ENCODE measurements at regions not wholly inside any gene's neighbourhood (a gene's known extent, or its start where the extent isn't known, plus 50 kb on each side); places are given as distances from the start of the nearest gene placed in this dataset.

DNA sequence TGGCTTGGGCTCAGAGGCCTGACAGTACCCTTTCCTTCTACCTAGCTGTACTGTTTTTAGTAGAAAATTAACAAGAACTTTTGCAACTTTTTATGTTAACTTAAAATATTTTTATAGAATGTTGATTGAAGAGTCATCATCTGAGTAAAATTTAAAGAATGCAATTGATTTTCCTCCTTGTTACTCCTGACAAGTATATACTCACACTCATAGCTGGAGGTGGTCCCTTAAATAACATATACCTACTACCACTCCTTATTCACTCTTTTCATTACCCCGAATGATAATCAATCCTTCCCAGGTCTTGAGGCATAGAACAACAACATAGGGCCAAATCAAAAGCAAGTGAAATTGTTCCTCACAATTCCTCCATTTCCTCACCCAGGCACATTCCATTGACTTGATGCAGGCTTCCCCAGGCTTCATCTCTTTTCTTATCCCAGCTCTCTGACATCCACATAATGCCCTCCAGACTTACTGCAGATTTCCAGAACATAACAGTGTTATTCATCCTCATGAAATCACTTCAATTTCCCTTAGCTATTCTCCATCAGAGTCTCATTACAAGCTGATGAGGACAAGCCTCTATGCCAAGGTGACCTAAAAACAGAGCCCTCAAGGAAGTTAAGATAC is 73.2 kb upstream of the ANXA10 start:
- no peaks in the 10 kb centered on the region for H3K36me3 ChIP-seq (ENCODE audit: insufficient read depth, low read length)
- DNase-seq (ENCODE audit: insufficient read length, low spot score, missing footprints): peak; percentile 54
- no peaks in the 10 kb centered on the region for H3K79me2 ChIP-seq (ENCODE audit: insufficient read depth, low read length)
- H4K20me1 ChIP-seq (ENCODE audit: insufficient read depth, low read length): no peaks in the 10 kb centered on the region
- H3K4me3 ChIP-seq (ENCODE audit: insufficient read depth, low read length): no peak overlapping the region
- no peaks in the 10 kb centered on the region for H3K27me3 ChIP-seq (ENCODE audit: insufficient read depth, low read length)
- H3K27ac ChIP-seq (ENCODE audit: low read depth, low read length): peak overlapping the region; percentile 40
- H3K4me1 ChIP-seq (ENCODE audit: insufficient read depth, low read length): peaks cover 10% of the 10 kb centered on the region
- peaks cover 2% of the 10 kb centered on the region for H3K9me3 ChIP-seq (ENCODE audit: low read depth, low read length)
- H2AFZ ChIP-seq (ENCODE audit: low read length): no peak overlapping the region
- no peak overlapping the region for H3K4me2 ChIP-seq (ENCODE audit: insufficient read depth, low read length)
- TF ChIP-seq, protein P1, sequence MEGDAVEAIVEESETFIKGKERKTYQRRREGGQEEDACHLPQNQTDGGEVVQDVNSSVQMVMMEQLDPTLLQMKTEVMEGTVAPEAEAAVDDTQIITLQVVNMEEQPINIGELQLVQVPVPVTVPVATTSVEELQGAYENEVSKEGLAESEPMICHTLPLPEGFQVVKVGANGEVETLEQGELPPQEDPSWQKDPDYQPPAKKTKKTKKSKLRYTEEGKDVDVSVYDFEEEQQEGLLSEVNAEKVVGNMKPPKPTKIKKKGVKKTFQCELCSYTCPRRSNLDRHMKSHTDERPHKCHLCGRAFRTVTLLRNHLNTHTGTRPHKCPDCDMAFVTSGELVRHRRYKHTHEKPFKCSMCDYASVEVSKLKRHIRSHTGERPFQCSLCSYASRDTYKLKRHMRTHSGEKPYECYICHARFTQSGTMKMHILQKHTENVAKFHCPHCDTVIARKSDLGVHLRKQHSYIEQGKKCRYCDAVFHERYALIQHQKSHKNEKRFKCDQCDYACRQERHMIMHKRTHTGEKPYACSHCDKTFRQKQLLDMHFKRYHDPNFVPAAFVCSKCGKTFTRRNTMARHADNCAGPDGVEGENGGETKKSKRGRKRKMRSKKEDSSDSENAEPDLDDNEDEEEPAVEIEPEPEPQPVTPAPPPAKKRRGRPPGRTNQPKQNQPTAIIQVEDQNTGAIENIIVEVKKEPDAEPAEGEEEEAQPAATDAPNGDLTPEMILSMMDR (IDR thresholded peaks at IDR 0.05; ENCODE audit: extremely low read depth, low read depth, low read length): no peak

DNA sequence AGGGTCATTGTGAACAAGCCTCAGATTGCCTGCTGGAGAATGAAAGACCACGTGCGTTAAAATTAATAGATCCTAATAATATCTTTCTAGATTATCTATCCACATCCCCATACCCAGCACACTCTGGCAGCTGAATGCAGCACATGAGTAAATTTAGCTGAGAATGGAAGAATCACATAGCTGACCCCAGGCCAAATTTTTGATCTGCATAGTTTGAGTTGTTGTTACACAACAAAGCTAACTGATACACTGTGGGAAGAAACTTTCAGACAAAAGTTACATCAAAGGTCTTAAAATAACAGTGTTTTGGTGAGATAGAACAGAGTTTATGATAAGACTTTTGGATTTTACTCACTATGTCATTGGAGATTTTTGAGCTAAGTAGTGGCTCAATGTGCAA is 72.4 kb upstream of the ANXA10 start:
- H3K9me3 ChIP-seq (ENCODE audit: low read depth, low read length): peaks cover 2% of the 10 kb centered on the region
- H3K27me3 ChIP-seq (ENCODE audit: insufficient read depth, low read length): no peaks in the 10 kb centered on the region
- H3K4me2 ChIP-seq (ENCODE audit: insufficient read depth, low read length): no peak overlapping the region
- no peak for DNase-seq (ENCODE audit: insufficient read length, low spot score, missing footprints)
- H4K20me1 ChIP-seq (ENCODE audit: insufficient read depth, low read length): no peaks in the 10 kb centered on the region
- H3K27ac ChIP-seq (ENCODE audit: low read depth, low read length): peak overlapping the region; percentile 40
- no peaks in the 10 kb centered on the region for H3K79me2 ChIP-seq (ENCODE audit: insufficient read depth, low read length)
- H3K36me3 ChIP-seq (ENCODE audit: insufficient read depth, low read length): no peaks in the 10 kb centered on the region
- peaks cover 10% of the 10 kb centered on the region for H3K4me1 ChIP-seq (ENCODE audit: insufficient read depth, low read length)
- H2AFZ ChIP-seq (ENCODE audit: low read length): no peak overlapping the region
- no peak overlapping the region for H3K4me3 ChIP-seq (ENCODE audit: insufficient read depth, low read length)
- TF ChIP-seq, protein P1 (IDR thresholded peaks at IDR 0.05; ENCODE audit: extremely low read depth, low read depth, low read length): no peak

DNA sequence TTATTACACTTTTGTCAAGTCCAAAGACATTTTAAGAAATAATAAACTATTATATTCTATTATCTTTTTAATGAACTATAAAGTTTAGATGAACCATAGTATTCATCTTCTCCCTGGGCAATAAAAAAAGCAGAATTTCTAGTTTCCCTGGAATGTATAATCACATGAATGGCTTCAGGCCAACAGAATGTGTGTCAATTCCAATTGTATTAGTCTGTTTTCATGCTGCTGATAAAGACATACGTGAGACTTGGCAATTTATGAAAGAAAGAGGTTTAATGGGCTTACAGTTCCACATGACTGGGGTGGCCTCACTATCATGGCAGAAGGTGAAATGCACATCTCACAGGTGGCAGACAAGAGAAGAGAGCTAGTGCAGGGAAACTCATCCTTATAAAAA is 70.7 kb upstream of the ANXA10 start:
- H3K4me2 ChIP-seq (ENCODE audit: insufficient read depth, low read length): no peak overlapping the region
- H2AFZ ChIP-seq (ENCODE audit: low read length): no peak overlapping the region
- peaks cover 2% of the 10 kb centered on the region for H3K9me3 ChIP-seq (ENCODE audit: low read depth, low read length)
- no peak overlapping the region for H3K4me3 ChIP-seq (ENCODE audit: insufficient read depth, low read length)
- no peaks in the 10 kb centered on the region for H4K20me1 ChIP-seq (ENCODE audit: insufficient read depth, low read length)
- peaks cover 10% of the 10 kb centered on the region for H3K4me1 ChIP-seq (ENCODE audit: insufficient read depth, low read length)
- TF ChIP-seq, protein P1 (IDR thresholded peaks at IDR 0.05; ENCODE audit: extremely low read depth, low read depth, low read length): no peak
- H3K36me3 ChIP-seq (ENCODE audit: insufficient read depth, low read length): no peaks in the 10 kb centered on the region
- no peak overlapping the region for H3K27ac ChIP-seq (ENCODE audit: low read depth, low read length)
- H3K27me3 ChIP-seq (ENCODE audit: insufficient read depth, low read length): no peaks in the 10 kb centered on the region
- no peak for DNase-seq (ENCODE audit: insufficient read length, low spot score, missing footprints)
- H3K79me2 ChIP-seq (ENCODE audit: insufficient read depth, low read length): no peaks in the 10 kb centered on the region

DNA sequence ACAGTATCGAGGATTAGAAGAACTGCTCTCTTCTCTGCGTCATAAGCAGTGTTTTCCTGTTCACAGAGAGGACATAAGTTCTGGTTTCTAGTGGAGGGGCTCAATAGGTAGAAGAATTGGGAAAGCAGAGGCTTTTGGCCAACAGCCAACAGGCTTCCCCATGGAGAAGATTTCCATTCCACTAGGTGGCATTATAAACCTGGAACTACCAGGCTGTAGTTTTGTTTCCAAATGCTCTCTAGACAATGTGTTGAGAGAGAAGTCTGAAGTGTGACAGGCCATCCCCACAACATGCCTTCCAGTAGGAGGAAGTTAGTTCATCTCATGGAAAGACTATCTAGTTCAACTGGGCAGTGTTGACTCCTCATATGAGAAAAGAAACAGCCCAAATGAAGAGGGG is 63.8 kb upstream of the ANXA10 start:
- Histone ChIP-seq H2AFZ (ENCODE audit: low read length) (no peak overlapping the region), H3K27ac (ENCODE audit: low read depth, low read length) (no peak overlapping the region), H3K4me2 (ENCODE audit: insufficient read depth, low read length) (no peak overlapping the region), H4K20me1 (ENCODE audit: insufficient read depth, low read length) (no peaks in the 10 kb centered on the region), H3K9me3 (ENCODE audit: low read depth, low read length) (no peaks in the 10 kb centered on the region), H3K4me3 (ENCODE audit: insufficient read depth, low read length) (no peak overlapping the region), H3K4me1 (ENCODE audit: insufficient read depth, low read length) (peaks cover 5% of the 10 kb centered on the region), H3K79me2 (ENCODE audit: insufficient read depth, low read length) (no peaks in the 10 kb centered on the region), H3K36me3 (ENCODE audit: insufficient read depth, low read length) (no peaks in the 10 kb centered on the region), H3K27me3 (ENCODE audit: insufficient read depth, low read length) (no peaks in the 10 kb centered on the region)
- TF ChIP-seq, protein P1 (IDR thresholded peaks at IDR 0.05; ENCODE audit: extremely low read depth, low read depth, low read length): peak; percentile 46
- peak; percentile 69 for DNase-seq (ENCODE audit: insufficient read length, low spot score, missing footprints)
